Small intestine (tissue), 7 donors: ENCODE measurements at regions not wholly inside any gene's neighbourhood (a gene's known extent, or its start where the extent isn't known, plus 50 kb on each side); places are given as distances from the start of the nearest gene placed in this dataset.
A peak's percentile ranks its signal among the peaks of the same experiment; 100 is the strongest.
"Not testable (repeated sequence)": the region's sequence is repeated elsewhere in the genome, so short reads cannot be mapped to it uniquely, and the experiment has no call there.

Experiments used
- DNase-seq, 2 donors: peaks; one replicate each; pipeline versions ENCODE4 v3.0.0 to v3.0.0-alpha.2; 2013
- FAIRE-seq: peaks from 2 replicates; lab custom pipeline; 2012; peaks lifted over from hg19 to GRCh38; lab: Jason Lieb, UNC
- H3K27ac ChIP-seq, 3 donors: one replicate each; pipeline ENCODE4 v1.5.1; 2013; ENCODE audit warnings: low read length in 2 of 3, mild to moderate bottlenecking in 2 of 3, control low read depth in 1 of 3, inconsistent platforms in 1 of 3, low read depth in 1 of 3, moderate library complexity in 1 of 3
- H3K27me3 ChIP-seq, 3 donors: one replicate each; pipeline ENCODE4 v1.6.1; 2013; ENCODE audit warnings: low read length in 3 of 3, inconsistent platforms in 1 of 3; ENCODE audit not compliant: control insufficient read depth in 3 of 3, insufficient read depth in 3 of 3
- H3K36me3 ChIP-seq, 3 donors: one replicate each; pipeline ENCODE4 v1.6.1; 2013; ENCODE audit warnings: low read length in 3 of 3, inconsistent platforms in 1 of 3, low read depth in 1 of 3, mild to moderate bottlenecking in 1 of 3, moderate library complexity in 1 of 3; ENCODE audit not compliant: control insufficient read depth in 3 of 3, insufficient read depth in 2 of 3
- H3K4me1 ChIP-seq, 3 donors: one replicate each; pipeline ENCODE4 v1.6.1; 2013; ENCODE audit warnings: low read length in 2 of 3, inconsistent platforms in 1 of 3, low read depth in 1 of 3, mild to moderate bottlenecking in 1 of 3, moderate library complexity in 1 of 3; ENCODE audit not compliant: control insufficient read depth in 3 of 3, insufficient read depth in 2 of 3
- H3K4me3 ChIP-seq, 3 donors: one replicate each; pipeline ENCODE4 v1.5.1; 2013; ENCODE audit warnings: low read length in 3 of 3, control low read depth in 1 of 3, inconsistent platforms in 1 of 3, low read depth in 1 of 3, mild to moderate bottlenecking in 1 of 3, moderate library complexity in 1 of 3
- H3K9me3 ChIP-seq, 2 donors: one replicate each; pipeline ENCODE4 v1.6.1; 2013; ENCODE audit warnings: low read depth in 1 of 2, low read length in 1 of 2; ENCODE audit not compliant: control insufficient read depth in 2 of 2, insufficient read depth in 1 of 2
- WGBS, 3 donors: extraction: QIAGEN DNeasy Blood & Tissue Kit; methylation state at CpG; one replicate each; pipeline ENCODE4 v1.1.7; 2013; 5-methylcytosine and 5-hydroxymethylcytosine counted together
- donor health status: healthy with polysubstance abuse.
- donor health status: control.
- donor health status: control.
- donor health status: Bipolar disorder and iron deficiency.
- donor health status: healthy.

- H3K36me3 ChIP-seq: no peaks in the 10 kb centered on the region
- DNase-seq (peak in 1 of 2 donors; percentile 15), FAIRE-seq (no peak)
- H3K9me3 ChIP-seq: no peaks in the 10 kb centered on the region
- H3K4me1 ChIP-seq: no peaks in the 10 kb centered on the region
- H3K27me3 ChIP-seq: no peaks in the 10 kb centered on the region
- H3K27ac ChIP-seq: no peak overlapping the region
- H3K4me3 ChIP-seq: no peak overlapping the region
These were observed 188.6 kb downstream of the STK31 start for GRCh38 chr7:23898619-23899018.

DNA sequence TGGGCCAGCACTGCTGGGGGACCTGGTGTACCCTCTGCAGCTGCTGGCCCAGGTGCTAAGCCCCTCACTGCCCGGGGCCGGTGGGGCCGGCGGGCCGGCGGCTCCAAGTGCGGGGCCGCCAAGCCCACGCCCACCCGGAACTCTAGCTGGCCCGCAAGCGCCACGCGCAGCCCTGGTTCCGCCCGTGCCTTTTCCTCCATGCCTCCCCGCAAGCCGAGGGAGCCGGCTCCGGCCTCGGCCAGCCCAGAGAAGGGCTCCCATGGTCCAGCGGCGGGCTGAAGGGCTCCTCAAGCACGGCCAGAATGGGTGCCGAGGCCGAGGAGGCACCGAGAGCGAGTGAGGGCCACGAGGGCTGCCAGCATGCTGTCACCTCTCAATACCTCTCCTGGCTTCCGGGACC lies 194.9 kb downstream of the STK31 start:
- H3K4me3 ChIP-seq, H3K27ac ChIP-seq, FAIRE-seq, H3K27me3 ChIP-seq, H3K4me1 ChIP-seq, H3K9me3 ChIP-seq, H3K36me3 ChIP-seq, DNase-seq: not testable (repeated sequence)
- WGBS, 3 donors: 90 to 93% (median 91%) methylated on average over 18 to 30 of the region's 30 CpGs

GRCh38 chr7:23907012-23907411 lies 197.0 kb downstream of the STK31 start:
- H3K4me1 ChIP-seq: no peaks in the 10 kb centered on the region
- WGBS, 3 donors: 19 to 37% (median 34%) methylated on average over 2 of the region's 2 CpGs
- FAIRE-seq (no peak), DNase-seq (no peak)
- H3K4me3 ChIP-seq: no peak overlapping the region
- no peak overlapping the region for H3K27ac ChIP-seq
- H3K36me3 ChIP-seq: no peaks in the 10 kb centered on the region
- H3K9me3 ChIP-seq: no peaks in the 10 kb centered on the region
- no peaks in the 10 kb centered on the region for H3K27me3 ChIP-seq

DNA sequence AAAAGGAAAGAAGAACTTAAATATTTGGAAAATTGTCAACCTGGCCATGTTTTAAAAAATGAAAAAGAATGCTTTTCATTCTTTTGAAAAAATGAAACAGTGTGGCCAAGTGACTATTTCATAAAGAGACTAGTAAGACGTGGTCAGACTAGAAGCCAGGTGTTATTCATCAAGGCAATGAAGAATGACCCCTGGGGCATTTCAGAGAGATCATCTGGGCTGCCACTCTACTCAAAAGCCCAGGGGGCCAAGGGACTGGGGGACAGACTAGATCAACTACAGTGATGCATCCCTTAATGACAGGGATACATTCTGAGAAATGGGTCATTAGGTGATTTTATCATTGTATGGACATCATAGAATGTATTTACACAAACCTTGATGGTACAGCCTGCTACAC lies 199.4 kb downstream of the STK31 start:
- 47 to 68% (median 55%) methylated on average over 1 of the region's 1 CpG for WGBS, 3 donors
- no peaks in the 10 kb centered on the region for H3K27me3 ChIP-seq
- H3K9me3 ChIP-seq: no peaks in the 10 kb centered on the region
- H3K4me3 ChIP-seq: no peak overlapping the region
- FAIRE-seq (no peak), DNase-seq (no peak)
- no peak overlapping the region for H3K27ac ChIP-seq
- H3K36me3 ChIP-seq: no peaks in the 10 kb centered on the region
- H3K4me1 ChIP-seq: no peaks in the 10 kb centered on the region

DNA sequence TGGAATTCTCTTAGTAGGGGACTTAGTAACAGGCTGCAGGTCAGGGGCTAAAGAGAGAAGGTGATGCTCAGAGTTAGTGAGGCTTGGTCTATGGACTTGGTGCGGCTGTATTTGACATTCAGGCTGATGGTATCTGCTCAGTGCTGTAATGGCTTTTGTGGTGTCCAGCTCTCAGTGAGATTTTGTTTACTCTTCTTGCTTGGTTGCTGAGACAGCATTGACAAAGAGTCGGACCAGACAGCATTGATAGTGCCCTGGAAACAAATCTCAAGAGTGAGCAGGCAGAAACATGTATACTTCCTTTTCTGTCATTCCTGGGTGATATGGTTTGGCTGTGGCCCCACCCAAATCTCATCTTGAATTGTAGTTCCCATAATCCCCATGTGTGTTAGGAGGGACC lies 202.0 kb downstream of the STK31 start:
- Histone ChIP-seq H3K4me3 (no peak overlapping the region), H3K9me3 (no peaks in the 10 kb centered on the region), H3K4me1 (no peaks in the 10 kb centered on the region), H3K36me3 (no peaks in the 10 kb centered on the region), H3K27me3 (no peaks in the 10 kb centered on the region), H3K27ac (no peak overlapping the region)
- DNase-seq (no peak), FAIRE-seq (no peak)
- WGBS, 3 donors: 64 to 74% (median 72%) methylated on average over 2 of the region's 2 CpGs

GRCh38 chr7:23913016-23913415 lies 203.0 kb downstream of the STK31 start:
- Histone ChIP-seq H3K27me3 (no peaks in the 10 kb centered on the region), H3K27ac (no peak overlapping the region), H3K4me1 (no peaks in the 10 kb centered on the region), H3K36me3 (no peaks in the 10 kb centered on the region), H3K9me3 (no peaks in the 10 kb centered on the region), H3K4me3 (no peak overlapping the region)
- WGBS, 3 donors: 65 to 78% (median 73%) methylated on average over 2 of the region's 2 CpGs
- DNase-seq (no peak), FAIRE-seq (no peak)

- WGBS, 3 donors: 62 to 65% (median 63%) methylated on average over 5 of the region's 5 CpGs
- no peaks in the 10 kb centered on the region for H3K36me3 ChIP-seq
- DNase-seq (no peak), FAIRE-seq (no peak)
- H3K27me3 ChIP-seq: no peaks in the 10 kb centered on the region
- no peak overlapping the region for H3K4me3 ChIP-seq
- H3K27ac ChIP-seq: no peak overlapping the region
- H3K9me3 ChIP-seq: no peaks in the 10 kb centered on the region
- no peaks in the 10 kb centered on the region for H3K4me1 ChIP-seq
These were observed 205.2 kb downstream of the STK31 start for GRCh38 chr7:23915236-23915635.

DNA sequence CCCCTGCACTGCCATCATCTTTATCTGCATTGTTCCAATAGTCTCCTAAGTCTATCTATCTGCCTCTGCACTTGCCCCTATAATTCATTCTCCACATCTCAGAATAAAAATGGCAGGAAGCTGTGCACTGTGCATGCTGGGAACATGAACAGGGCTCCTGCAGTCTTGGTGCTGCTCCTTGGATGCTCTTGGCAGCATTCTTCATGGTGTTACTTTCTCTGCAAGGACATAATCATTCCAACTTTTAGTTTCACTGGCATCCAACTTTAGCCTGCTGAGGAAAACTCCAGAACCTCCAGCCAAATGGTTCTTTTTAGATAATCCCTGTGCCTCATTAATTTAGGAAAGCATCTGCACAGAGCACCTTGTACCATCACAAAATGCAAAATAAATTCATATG lies 208.3 kb downstream of the STK31 start:
- Histone ChIP-seq H3K36me3 (no peaks in the 10 kb centered on the region), H3K27ac (no peak overlapping the region), H3K9me3 (no peaks in the 10 kb centered on the region), H3K27me3 (no peaks in the 10 kb centered on the region), H3K4me3 (no peak overlapping the region), H3K4me1 (no peaks in the 10 kb centered on the region)
- no peak for DNase-seq
- no peak for FAIRE-seq

- no peaks in the 10 kb centered on the region for H3K27me3 ChIP-seq
- no peak for FAIRE-seq
- H3K27ac ChIP-seq: no peak overlapping the region
- no peak for DNase-seq
- no peaks in the 10 kb centered on the region for H3K4me1 ChIP-seq
- no peaks in the 10 kb centered on the region for H3K9me3 ChIP-seq
- no peak overlapping the region for H3K4me3 ChIP-seq
- no peaks in the 10 kb centered on the region for H3K36me3 ChIP-seq
These were observed 208.8 kb downstream of the STK31 start for GRCh38 chr7:23918856-23919255.
